ENCODE measurements at regions not wholly inside any gene's neighbourhood (a gene's known extent, or its start where the extent isn't known, plus 50 kb on each side); places are given as distances from the start of the nearest gene placed in this dataset.

- TF ChIP-seq POLR2AphosphoS5 (IDR thresholded peaks at IDR 0.05) (no peak), TAF1 (IDR thresholded peaks at IDR 0.05; ENCODE audit: low read depth) (no peak), RAD21 (conservative IDR thresholded peaks at IDR 0.05) (no peak)
- TF ChIP-seq, protein P1, sequence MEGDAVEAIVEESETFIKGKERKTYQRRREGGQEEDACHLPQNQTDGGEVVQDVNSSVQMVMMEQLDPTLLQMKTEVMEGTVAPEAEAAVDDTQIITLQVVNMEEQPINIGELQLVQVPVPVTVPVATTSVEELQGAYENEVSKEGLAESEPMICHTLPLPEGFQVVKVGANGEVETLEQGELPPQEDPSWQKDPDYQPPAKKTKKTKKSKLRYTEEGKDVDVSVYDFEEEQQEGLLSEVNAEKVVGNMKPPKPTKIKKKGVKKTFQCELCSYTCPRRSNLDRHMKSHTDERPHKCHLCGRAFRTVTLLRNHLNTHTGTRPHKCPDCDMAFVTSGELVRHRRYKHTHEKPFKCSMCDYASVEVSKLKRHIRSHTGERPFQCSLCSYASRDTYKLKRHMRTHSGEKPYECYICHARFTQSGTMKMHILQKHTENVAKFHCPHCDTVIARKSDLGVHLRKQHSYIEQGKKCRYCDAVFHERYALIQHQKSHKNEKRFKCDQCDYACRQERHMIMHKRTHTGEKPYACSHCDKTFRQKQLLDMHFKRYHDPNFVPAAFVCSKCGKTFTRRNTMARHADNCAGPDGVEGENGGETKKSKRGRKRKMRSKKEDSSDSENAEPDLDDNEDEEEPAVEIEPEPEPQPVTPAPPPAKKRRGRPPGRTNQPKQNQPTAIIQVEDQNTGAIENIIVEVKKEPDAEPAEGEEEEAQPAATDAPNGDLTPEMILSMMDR (IDR thresholded peaks at IDR 0.05; ENCODE audit: poor library complexity, severe bottlenecking): no peak
Measured at GRCh38 chr3:178062126-178062525, 474.1 kb upstream of the KCNMB2 start.

All from neural cell (in vitro differentiated cells).